ENCODE measurements at regions not wholly inside any gene's neighbourhood (a gene's known extent, or its start where the extent isn't known, plus 50 kb on each side); places are given as distances from the start of the nearest gene placed in this dataset.

- H3K27me3 ChIP-seq (ENCODE audit: control insufficient read depth in 1 of 2, insufficient read depth in 2 of 2, low read length in 2 of 2), result no peaks in the 10 kb centered on the region
- no peak overlapping the region for H3K27ac ChIP-seq (ENCODE audit: low read depth, low read length)
- H3K4me1 ChIP-seq (ENCODE audit: insufficient read depth, low read length), result no peaks in the 10 kb centered on the region
- H3K36me3 ChIP-seq (ENCODE audit: insufficient read depth, low read length), result no peaks in the 10 kb centered on the region
- no peaks in the 10 kb centered on the region for H3K9me3 ChIP-seq (ENCODE audit: low read length)
- H3K4me3 ChIP-seq (ENCODE audit: low read depth in 1 of 2, low read length in 2 of 2), result no peak overlapping the region
- no peak overlapping the region for H3K9ac ChIP-seq (ENCODE audit: low read length)
Observed at GRCh38 chr2:104452558-104452957, 401.4 kb upstream of the POU3F3 start.

GRCh38 chr2:104462731-104463130, 391.2 kb upstream of the POU3F3 start:
- Histone ChIP-seq H3K9ac (ENCODE audit: low read length) (no peak overlapping the region), H3K4me3 (ENCODE audit: low read depth in 1 of 2, low read length in 2 of 2) (no peak overlapping the region), H3K36me3 (ENCODE audit: insufficient read depth, low read length) (no peaks in the 10 kb centered on the region), H3K9me3 (ENCODE audit: low read length) (no peaks in the 10 kb centered on the region), H3K27ac (ENCODE audit: low read depth, low read length) (no peak overlapping the region), H3K27me3 (ENCODE audit: control insufficient read depth in 1 of 2, insufficient read depth in 2 of 2, low read length in 2 of 2) (no peaks in the 10 kb centered on the region), H3K4me1 (ENCODE audit: insufficient read depth, low read length) (no peaks in the 10 kb centered on the region)

- H3K9ac ChIP-seq (ENCODE audit: low read length), result no peak overlapping the region
- no peaks in the 10 kb centered on the region for H3K4me1 ChIP-seq (ENCODE audit: insufficient read depth, low read length)
- H3K27me3 ChIP-seq (ENCODE audit: control insufficient read depth in 1 of 2, insufficient read depth in 2 of 2, low read length in 2 of 2), result no peaks in the 10 kb centered on the region
- no peak overlapping the region for H3K27ac ChIP-seq (ENCODE audit: low read depth, low read length)
- no peaks in the 10 kb centered on the region for H3K36me3 ChIP-seq (ENCODE audit: insufficient read depth, low read length)
- H3K9me3 ChIP-seq (ENCODE audit: low read length), result no peaks in the 10 kb centered on the region
- no peak overlapping the region for H3K4me3 ChIP-seq (ENCODE audit: low read depth in 1 of 2, low read length in 2 of 2)
Observed at GRCh38 chr2:104465981-104466380, 387.9 kb upstream of the POU3F3 start.

GRCh38 chr2:104468846-104469245, 385.1 kb upstream of the POU3F3 start:
- Histone ChIP-seq H3K9ac (ENCODE audit: low read length) (no peak overlapping the region), H3K36me3 (ENCODE audit: insufficient read depth, low read length) (no peaks in the 10 kb centered on the region), H3K4me3 (ENCODE audit: low read depth in 1 of 2, low read length in 2 of 2) (no peak overlapping the region), H3K27ac (ENCODE audit: low read depth, low read length) (no peak overlapping the region), H3K9me3 (ENCODE audit: low read length) (no peaks in the 10 kb centered on the region), H3K27me3 (ENCODE audit: control insufficient read depth in 1 of 2, insufficient read depth in 2 of 2, low read length in 2 of 2) (no peaks in the 10 kb centered on the region), H3K4me1 (ENCODE audit: insufficient read depth, low read length) (no peaks in the 10 kb centered on the region)

GRCh38 chr2:104472076-104472475, 381.8 kb upstream of the POU3F3 start:
- Histone ChIP-seq H3K9me3 (ENCODE audit: low read length) (no peaks in the 10 kb centered on the region), H3K4me1 (ENCODE audit: insufficient read depth, low read length) (no peaks in the 10 kb centered on the region), H3K9ac (ENCODE audit: low read length) (no peak overlapping the region), H3K27ac (ENCODE audit: low read depth, low read length) (no peak overlapping the region), H3K27me3 (ENCODE audit: control insufficient read depth in 1 of 2, insufficient read depth in 2 of 2, low read length in 2 of 2) (no peaks in the 10 kb centered on the region), H3K4me3 (ENCODE audit: low read depth in 1 of 2, low read length in 2 of 2) (no peak overlapping the region), H3K36me3 (ENCODE audit: insufficient read depth, low read length) (no peaks in the 10 kb centered on the region)

GRCh38 chr2:104473546-104473945, 380.4 kb upstream of the POU3F3 start:
- no peak overlapping the region for H3K27ac ChIP-seq (ENCODE audit: low read depth, low read length)
- H3K4me1 ChIP-seq (ENCODE audit: insufficient read depth, low read length), result no peaks in the 10 kb centered on the region
- H3K4me3 ChIP-seq (ENCODE audit: low read depth in 1 of 2, low read length in 2 of 2), result no peak overlapping the region
- H3K27me3 ChIP-seq (ENCODE audit: control insufficient read depth in 1 of 2, insufficient read depth in 2 of 2, low read length in 2 of 2), result no peaks in the 10 kb centered on the region
- no peaks in the 10 kb centered on the region for H3K9me3 ChIP-seq (ENCODE audit: low read length)
- no peak overlapping the region for H3K9ac ChIP-seq (ENCODE audit: low read length)
- no peaks in the 10 kb centered on the region for H3K36me3 ChIP-seq (ENCODE audit: insufficient read depth, low read length)

- H3K9ac ChIP-seq (ENCODE audit: low read length), result no peak overlapping the region
- H3K27me3 ChIP-seq (ENCODE audit: control insufficient read depth in 1 of 2, insufficient read depth in 2 of 2, low read length in 2 of 2), result no peaks in the 10 kb centered on the region
Observed at GRCh38 chr2:104474716-104475115, 379.2 kb upstream of the POU3F3 start.

GRCh38 chr2:104476075-104476474, 377.8 kb upstream of the POU3F3 start:
- Histone ChIP-seq H3K4me1 (ENCODE audit: insufficient read depth, low read length) (no peaks in the 10 kb centered on the region), H3K36me3 (ENCODE audit: insufficient read depth, low read length) (no peaks in the 10 kb centered on the region), H3K27me3 (ENCODE audit: control insufficient read depth in 1 of 2, insufficient read depth in 2 of 2, low read length in 2 of 2) (no peaks in the 10 kb centered on the region), H3K4me3 (ENCODE audit: low read depth in 1 of 2, low read length in 2 of 2) (no peak overlapping the region), H3K9me3 (ENCODE audit: low read length) (no peaks in the 10 kb centered on the region), H3K9ac (ENCODE audit: low read length) (no peak overlapping the region), H3K27ac (ENCODE audit: low read depth, low read length) (no peak overlapping the region)

More at GRCh38 chr2:104474716-104475115, 379.2 kb upstream of the POU3F3 start:
- no peak overlapping the region for H3K27ac ChIP-seq (ENCODE audit: low read depth, low read length)
- H3K4me3 ChIP-seq (ENCODE audit: low read depth in 1 of 2, low read length in 2 of 2), result no peak overlapping the region
- no peaks in the 10 kb centered on the region for H3K36me3 ChIP-seq (ENCODE audit: insufficient read depth, low read length)
- H3K9me3 ChIP-seq (ENCODE audit: low read length), result no peaks in the 10 kb centered on the region
- H3K4me1 ChIP-seq (ENCODE audit: insufficient read depth, low read length), result no peaks in the 10 kb centered on the region

GRCh38 chr2:104476563-104476988, 377.3 kb upstream of the POU3F3 start:
- no peaks in the 10 kb centered on the region for H3K4me1 ChIP-seq (ENCODE audit: insufficient read depth, low read length)
- no peaks in the 10 kb centered on the region for H3K27me3 ChIP-seq (ENCODE audit: control insufficient read depth in 1 of 2, insufficient read depth in 2 of 2, low read length in 2 of 2)
- H3K9me3 ChIP-seq (ENCODE audit: low read length), result no peaks in the 10 kb centered on the region
- H3K4me3 ChIP-seq (ENCODE audit: low read depth in 1 of 2, low read length in 2 of 2), result no peak overlapping the region
- no peak overlapping the region for H3K27ac ChIP-seq (ENCODE audit: low read depth, low read length)
- H3K36me3 ChIP-seq (ENCODE audit: insufficient read depth, low read length), result no peaks in the 10 kb centered on the region
- no peak overlapping the region for H3K9ac ChIP-seq (ENCODE audit: low read length)

GRCh38 chr2:104481341-104481740, 372.6 kb upstream of the POU3F3 start:
- H3K9ac ChIP-seq (ENCODE audit: low read length), result no peak overlapping the region
- H3K4me3 ChIP-seq (ENCODE audit: low read depth in 1 of 2, low read length in 2 of 2), result no peak overlapping the region
- no peaks in the 10 kb centered on the region for H3K36me3 ChIP-seq (ENCODE audit: insufficient read depth, low read length)
- H3K27ac ChIP-seq (ENCODE audit: low read depth, low read length), result no peak overlapping the region
- no peaks in the 10 kb centered on the region for H3K9me3 ChIP-seq (ENCODE audit: low read length)
- H3K27me3 ChIP-seq (ENCODE audit: control insufficient read depth in 1 of 2, insufficient read depth in 2 of 2, low read length in 2 of 2), result no peaks in the 10 kb centered on the region
- H3K4me1 ChIP-seq (ENCODE audit: insufficient read depth, low read length), result no peaks in the 10 kb centered on the region

- Histone ChIP-seq H3K9me3 (ENCODE audit: low read length) (no peaks in the 10 kb centered on the region), H3K36me3 (ENCODE audit: insufficient read depth, low read length) (no peaks in the 10 kb centered on the region), H3K4me3 (ENCODE audit: low read depth in 1 of 2, low read length in 2 of 2) (no peak overlapping the region), H3K27ac (ENCODE audit: low read depth, low read length) (no peak overlapping the region), H3K9ac (ENCODE audit: low read length) (no peak overlapping the region), H3K4me1 (ENCODE audit: insufficient read depth, low read length) (no peaks in the 10 kb centered on the region), H3K27me3 (ENCODE audit: control insufficient read depth in 1 of 2, insufficient read depth in 2 of 2, low read length in 2 of 2) (no peaks in the 10 kb centered on the region)
Observed at GRCh38 chr2:104487366-104487765, 366.5 kb upstream of the POU3F3 start.

GRCh38 chr2:104493698-104494097, 360.2 kb upstream of the POU3F3 start:
- no peak overlapping the region for H3K9ac ChIP-seq (ENCODE audit: low read length)
- no peaks in the 10 kb centered on the region for H3K4me1 ChIP-seq (ENCODE audit: insufficient read depth, low read length)
- no peaks in the 10 kb centered on the region for H3K36me3 ChIP-seq (ENCODE audit: insufficient read depth, low read length)
- no peak overlapping the region for H3K27ac ChIP-seq (ENCODE audit: low read depth, low read length)
- H3K4me3 ChIP-seq (ENCODE audit: low read depth in 1 of 2, low read length in 2 of 2), result no peak overlapping the region
- H3K27me3 ChIP-seq (ENCODE audit: control insufficient read depth in 1 of 2, insufficient read depth in 2 of 2, low read length in 2 of 2), result no peaks in the 10 kb centered on the region
- no peaks in the 10 kb centered on the region for H3K9me3 ChIP-seq (ENCODE audit: low read length)
